Breast epithelium (tissue), 4 donors: ENCODE measurements at regions not wholly inside any gene's neighbourhood (a gene's known extent, or its start where the extent isn't known, plus 50 kb on each side); places are given as distances from the start of the nearest gene placed in this dataset.

Experiments used
- DNase-seq, 2 donors: peaks; one replicate each; pipeline ENCODE4 v3.0.0-alpha.2; 2019; ENCODE audit warnings: low spot score in 2 of 2
- H3K27ac ChIP-seq, 2 donors: fragments of 200-600 bp; sonication (generic) in 1 of 2; one replicate each; pipeline ENCODE4 v1.5.1; 2016 to 2019; ENCODE audit warnings: mild to moderate bottlenecking in 1 of 2
- H3K27me3 ChIP-seq, 2 donors: fragments of 200-600 bp; sonication (generic) in 1 of 2; one replicate each; pipeline versions ENCODE4 v1.5.1 to v1.6.0; 2017 to 2019; ENCODE audit warnings: control low read depth in 1 of 2, mild to moderate bottlenecking in 1 of 2
- H3K36me3 ChIP-seq: fragments of 200-600 bp; one replicate; pipeline ENCODE4 v1.5.1; 2019
- H3K4me1 ChIP-seq, 2 donors: fragments of 200-600 bp; sonication (generic); one replicate each; pipeline ENCODE4 v1.5.1; 2016 to 2019; ENCODE audit warnings: control low read depth in 1 of 2
- H3K4me3 ChIP-seq, 3 donors: fragments of 200-600 bp; sonication (generic); 1 replicate in 2 of 3; 2 replicates in 1 of 3; pipeline ENCODE4 v1.5.1; 2016 to 2019; ENCODE audit warnings: mild to moderate bottlenecking in 3 of 3, moderate library complexity in 2 of 3
- H3K9me3 ChIP-seq, 2 donors: fragments of 200-600 bp; sonication (generic) in 1 of 2; one replicate each; pipeline ENCODE4 v1.5.1; 2016 to 2019; ENCODE audit warnings: control low read depth in 1 of 2
- POLR2A ChIP-seq: fragments of 450-650 bp; IDR thresholded peaks from one replicate; pipeline ENCODE4 v1.6.1; 2016; ENCODE audit warnings: antibody characterized with exemption, mild to moderate bottlenecking, moderate library complexity
- POLR2AphosphoS5 ChIP-seq, 3 donors: sonication (generic); formaldehyde crosslinking; IDR thresholded peaks; one replicate each; pipeline ENCODE4 v1.6.1; 2017; ENCODE audit warnings: antibody characterized with exemption in 3 of 3
- intact Hi-C: fragments of 100-400 bp; cut with DNase I; formaldehyde crosslinking; loops from one replicate; pipeline ENCODE4 v1.15.1; 2023; ENCODE audit warnings: low total_unique reads
- TF ChIP-seq, protein P1 (sequence below), 3 donors: fragments of 450-650 bp; IDR thresholded peaks; one replicate each; pipeline ENCODE4 v1.5.1; 2016 to 2017; ENCODE audit warnings: antibody characterized with exemption in 3 of 3, mild to moderate bottlenecking in 3 of 3, moderate library complexity in 3 of 3

GRCh38 chr2:7193457-7193856, 276.2 kb downstream of the RNF144A start:
- TF ChIP-seq POLR2AphosphoS5 (IDR thresholded peaks at IDR 0.05), result no peak
- TF ChIP-seq, protein P1, sequence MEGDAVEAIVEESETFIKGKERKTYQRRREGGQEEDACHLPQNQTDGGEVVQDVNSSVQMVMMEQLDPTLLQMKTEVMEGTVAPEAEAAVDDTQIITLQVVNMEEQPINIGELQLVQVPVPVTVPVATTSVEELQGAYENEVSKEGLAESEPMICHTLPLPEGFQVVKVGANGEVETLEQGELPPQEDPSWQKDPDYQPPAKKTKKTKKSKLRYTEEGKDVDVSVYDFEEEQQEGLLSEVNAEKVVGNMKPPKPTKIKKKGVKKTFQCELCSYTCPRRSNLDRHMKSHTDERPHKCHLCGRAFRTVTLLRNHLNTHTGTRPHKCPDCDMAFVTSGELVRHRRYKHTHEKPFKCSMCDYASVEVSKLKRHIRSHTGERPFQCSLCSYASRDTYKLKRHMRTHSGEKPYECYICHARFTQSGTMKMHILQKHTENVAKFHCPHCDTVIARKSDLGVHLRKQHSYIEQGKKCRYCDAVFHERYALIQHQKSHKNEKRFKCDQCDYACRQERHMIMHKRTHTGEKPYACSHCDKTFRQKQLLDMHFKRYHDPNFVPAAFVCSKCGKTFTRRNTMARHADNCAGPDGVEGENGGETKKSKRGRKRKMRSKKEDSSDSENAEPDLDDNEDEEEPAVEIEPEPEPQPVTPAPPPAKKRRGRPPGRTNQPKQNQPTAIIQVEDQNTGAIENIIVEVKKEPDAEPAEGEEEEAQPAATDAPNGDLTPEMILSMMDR (IDR thresholded peaks at IDR 0.05), result no peak
- TF ChIP-seq POLR2A, result no peak
- no peak overlapping the region for H3K4me3 ChIP-seq
- no peak overlapping the region for H3K27ac ChIP-seq
- H3K9me3 ChIP-seq, result no peaks in the 10 kb centered on the region
- H3K4me1 ChIP-seq, result no peaks in the 10 kb centered on the region
- intact Hi-C loops, result loop anchor here (10.0 kb wide), 1 partner anchor 681 kb away; no protein-coding TSS in a partner anchor
- no peaks in the 10 kb centered on the region for H3K36me3 ChIP-seq
- H3K27me3 ChIP-seq, result no peaks in the 10 kb centered on the region
- DNase-seq, result no peak

DNA sequence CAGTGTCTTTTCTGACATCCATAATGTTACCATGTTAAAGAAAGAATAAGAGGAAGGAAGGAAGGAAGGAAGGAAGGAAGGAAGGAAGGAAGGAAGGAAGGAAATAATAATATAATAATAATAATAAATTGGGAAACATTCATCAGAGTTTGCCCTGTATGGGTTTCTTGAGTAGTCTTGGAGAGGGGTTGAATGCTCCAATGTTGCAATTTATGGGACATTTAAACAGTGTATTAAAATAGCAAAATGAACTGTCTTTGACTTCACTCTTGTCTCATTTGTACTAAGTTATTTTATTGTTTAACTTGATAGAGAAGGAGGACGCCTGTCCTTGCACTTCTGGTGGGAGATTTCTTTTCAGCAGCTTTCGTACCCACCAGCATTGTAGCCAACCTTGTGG, 277.7 kb downstream of the RNF144A start:
- no peak for TF ChIP-seq POLR2AphosphoS5 (IDR thresholded peaks at IDR 0.05)
- TF ChIP-seq, protein P1 (IDR thresholded peaks at IDR 0.05), result no peak
- no peak for TF ChIP-seq POLR2A
- H3K4me1 ChIP-seq, result no peaks in the 10 kb centered on the region
- no peaks in the 10 kb centered on the region for H3K9me3 ChIP-seq
- no peaks in the 10 kb centered on the region for H3K27me3 ChIP-seq
- H3K4me3 ChIP-seq, result no peak overlapping the region
- no peak for DNase-seq
- no peaks in the 10 kb centered on the region for H3K36me3 ChIP-seq
- H3K27ac ChIP-seq, result no peak overlapping the region
- intact Hi-C loops, result loop anchor here (10.0 kb wide), 1 partner anchor 680 kb away; no protein-coding TSS in a partner anchor

GRCh38 chr2:7196883-7197282, 279.7 kb downstream of the RNF144A start:
- Histone ChIP-seq H3K4me3 (no peak overlapping the region), H3K9me3 (no peaks in the 10 kb centered on the region), H3K27me3 (no peaks in the 10 kb centered on the region), H3K27ac (no peak overlapping the region), H3K36me3 (no peaks in the 10 kb centered on the region), H3K4me1 (no peaks in the 10 kb centered on the region)
- intact Hi-C loops, result loop anchor here (10.0 kb wide), 1 partner anchor 678 kb away; no protein-coding TSS in a partner anchor
- DNase-seq, result no peak
- TF ChIP-seq POLR2AphosphoS5 (IDR thresholded peaks at IDR 0.05) (no peak), POLR2A (no peak)
- TF ChIP-seq, protein P1 (IDR thresholded peaks at IDR 0.05), result no peak

DNA sequence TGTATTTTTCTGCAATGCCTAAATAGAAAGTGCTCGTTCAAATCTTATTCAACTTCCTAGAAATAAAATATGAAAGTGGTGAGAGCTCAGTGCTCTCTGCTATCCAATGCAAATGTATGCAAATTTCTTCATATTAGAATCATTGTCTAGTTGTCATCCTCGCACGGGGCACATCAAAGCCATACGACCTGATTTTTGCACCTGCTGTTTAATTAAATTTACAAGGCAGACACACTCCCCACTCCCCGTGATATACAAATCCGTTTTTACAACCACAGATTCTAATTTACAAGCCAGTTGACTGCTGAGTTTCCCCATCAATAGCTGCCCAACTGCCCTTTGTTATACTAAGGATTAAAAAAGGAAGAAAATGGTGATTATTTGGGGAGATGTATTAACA, 284.6 kb downstream of the RNF144A start:
- no peak overlapping the region for H3K27ac ChIP-seq
- H3K9me3 ChIP-seq, result no peaks in the 10 kb centered on the region
- H3K4me1 ChIP-seq, result no peaks in the 10 kb centered on the region
- intact Hi-C loops, result no loop called here
- no peak overlapping the region for H3K4me3 ChIP-seq
- no peak for TF ChIP-seq POLR2AphosphoS5 (IDR thresholded peaks at IDR 0.05)
- no peak for TF ChIP-seq POLR2A
- TF ChIP-seq, protein P1 (IDR thresholded peaks at IDR 0.05), result no peak
- no peak for DNase-seq
- no peaks in the 10 kb centered on the region for H3K36me3 ChIP-seq
- no peaks in the 10 kb centered on the region for H3K27me3 ChIP-seq

- Histone ChIP-seq H3K27ac (no peak overlapping the region), H3K4me1 (no peaks in the 10 kb centered on the region), H3K9me3 (no peaks in the 10 kb centered on the region), H3K27me3 (no peaks in the 10 kb centered on the region), H3K4me3 (no peak overlapping the region), H3K36me3 (no peaks in the 10 kb centered on the region)
- intact Hi-C loops, result no loop called here
- TF ChIP-seq, protein P1 (IDR thresholded peaks at IDR 0.05), result peak; percentile 55 to 68 (median 65)
- TF ChIP-seq POLR2AphosphoS5 (IDR thresholded peaks at IDR 0.05), result no peak
- DNase-seq, result no peak
Observed at GRCh38 chr2:7203056-7203467, 285.9 kb downstream of the RNF144A start.
